Iris pigment epithelial cell (primary cell): ENCODE measurements at regions not wholly inside any gene's neighbourhood (a gene's known extent, or its start where the extent isn't known, plus 50 kb on each side); places are given as distances from the start of the nearest gene placed in this dataset.
A peak's percentile ranks its signal among the peaks of the same experiment; 100 is the strongest.

Experiments used
- DNase-seq: peaks from one replicate; pipeline ENCODE4 v3.0.0-alpha.2; 2011; ENCODE audit warnings: low read depth

- DNase-seq, result no peak
Measured at GRCh38 chr2:83786140-83786539, 672.9 kb downstream of the SUCLG1 start.

GRCh38 chr2:83784947-83785346 is 674.1 kb downstream of the SUCLG1 start:
- no peak for DNase-seq

GRCh38 chr2:83784315-83784714 is 674.8 kb downstream of the SUCLG1 start:
- DNase-seq, result no peak

DNA sequence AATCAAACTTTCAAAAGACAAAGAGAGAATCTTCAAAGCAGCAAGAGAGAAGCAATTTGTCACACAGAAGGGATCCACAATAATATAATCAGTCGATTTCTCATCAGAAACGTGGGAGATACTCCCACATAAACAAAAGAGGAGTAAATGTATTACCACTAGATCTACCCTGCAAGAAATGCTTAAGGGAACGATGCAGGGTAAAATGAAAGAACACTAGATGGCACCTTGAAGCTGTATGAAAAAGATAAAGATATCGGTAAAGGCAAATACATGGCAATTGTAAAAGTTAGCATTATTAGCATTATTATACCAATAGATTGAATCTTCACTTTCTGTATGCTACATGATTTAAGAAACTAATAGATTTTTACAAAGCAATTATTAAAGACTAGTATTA is 677.0 kb downstream of the SUCLG1 start:
- DNase-seq, result no peak

DNA sequence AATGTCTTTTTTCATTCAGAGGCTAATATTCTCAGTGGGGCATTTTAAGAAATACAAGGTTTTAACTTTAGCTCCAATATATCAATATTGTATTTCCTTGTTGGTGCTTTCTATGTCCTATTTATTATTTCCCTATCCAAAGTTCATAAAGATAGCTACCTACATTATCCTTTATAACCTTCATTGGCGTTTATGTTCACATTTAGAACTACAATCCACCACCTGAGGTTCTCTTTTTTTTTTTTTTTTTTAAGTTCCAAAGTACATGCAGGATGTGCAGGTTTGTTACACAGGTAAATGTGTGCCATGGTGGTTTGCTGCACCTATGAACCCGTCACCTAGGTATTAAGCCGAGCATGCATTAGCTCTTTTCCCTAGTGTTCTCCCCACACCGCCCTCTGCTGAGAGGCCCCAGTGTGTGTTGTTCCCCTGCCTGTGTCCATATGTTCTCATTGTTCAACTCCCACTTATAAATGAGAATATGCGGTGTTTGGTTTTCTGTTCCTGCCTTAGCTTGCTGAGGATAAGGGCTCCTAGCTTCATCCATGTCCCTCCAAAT is 694.6 kb downstream of the SUCLG1 start:
- no peak for DNase-seq

DNA sequence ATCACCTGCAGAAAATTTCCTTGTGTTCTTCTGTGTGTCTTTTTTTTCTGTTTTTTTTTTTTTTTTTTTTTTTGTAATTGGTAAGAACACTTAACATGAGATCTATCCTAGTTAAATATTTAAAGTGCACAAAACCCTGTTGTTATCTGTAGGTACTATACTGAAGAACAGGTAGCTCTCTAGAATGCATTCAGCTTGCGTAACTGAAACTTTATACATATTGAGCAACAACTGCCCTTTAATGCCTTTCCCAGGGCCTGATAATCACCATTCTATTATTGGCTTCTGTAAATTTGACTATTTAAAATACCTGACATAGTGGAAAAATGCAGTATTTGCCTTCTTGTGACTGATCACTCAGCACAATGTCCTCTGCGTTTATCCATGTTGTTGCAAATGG is 701.8 kb downstream of the SUCLG1 start:
- DNase-seq, result no peak

GRCh38 chr2:83756219-83756618 is 702.9 kb downstream of the SUCLG1 start:
- no peak for DNase-seq

GRCh38 chr2:83747141-83747540 is 711.9 kb downstream of the SUCLG1 start:
- DNase-seq, result no peak

DNA sequence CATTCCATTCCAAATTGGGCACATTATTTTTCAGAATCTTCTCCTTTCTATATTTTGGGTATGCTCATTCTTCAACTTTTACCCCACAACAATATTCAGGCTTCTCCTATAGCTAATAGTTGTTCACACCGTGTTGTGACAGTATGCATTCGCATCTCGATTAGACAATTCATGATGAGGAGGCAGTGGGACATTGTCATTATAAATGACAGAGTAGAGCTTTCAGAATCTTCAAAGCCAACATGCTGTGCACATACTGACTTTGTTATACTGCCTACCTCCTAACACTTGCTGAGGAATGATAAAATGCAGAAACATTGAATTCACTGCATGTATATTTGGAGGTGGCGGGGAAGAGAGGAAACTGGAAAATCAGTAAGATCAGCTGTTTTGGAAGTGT is 714.2 kb downstream of the SUCLG1 start:
- DNase-seq, result no peak

GRCh38 chr2:83742117-83742782 is 716.8 kb downstream of the SUCLG1 start:
- DNase-seq, result no peak

DNA sequence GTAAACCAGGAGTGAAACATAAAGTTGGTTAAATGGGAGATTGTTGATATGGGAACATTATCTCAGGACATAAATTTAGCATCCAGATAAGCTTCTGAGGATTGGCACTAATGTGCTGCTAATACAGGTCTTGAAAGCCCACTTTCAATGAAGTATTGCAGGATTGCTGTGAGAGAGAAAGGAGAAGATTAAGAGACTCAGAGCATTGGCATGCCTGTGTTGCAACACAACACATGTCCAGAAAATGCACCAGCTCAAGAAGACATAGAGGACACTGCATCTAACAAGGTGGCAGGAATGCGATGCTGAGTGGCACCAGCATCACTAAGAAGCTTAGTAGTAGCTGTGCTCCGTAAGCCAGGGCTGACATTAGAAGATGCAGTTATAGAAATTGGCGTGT is 728.9 kb downstream of the SUCLG1 start:
- DNase-seq, result no peak

- DNase-seq, result no peak
Measured at GRCh38 chr2:83725735-83726134, 733.3 kb downstream of the SUCLG1 start.

- no peak for DNase-seq
Measured at GRCh38 chr2:83705146-83705545, 753.9 kb downstream of the SUCLG1 start.

- DNase-seq, result no peak
Measured at GRCh38 chr2:83703598-83703997, 755.5 kb downstream of the SUCLG1 start.

- no peak for DNase-seq
Measured at GRCh38 chr2:83696838-83697237, 762.2 kb downstream of the SUCLG1 start.

DNA sequence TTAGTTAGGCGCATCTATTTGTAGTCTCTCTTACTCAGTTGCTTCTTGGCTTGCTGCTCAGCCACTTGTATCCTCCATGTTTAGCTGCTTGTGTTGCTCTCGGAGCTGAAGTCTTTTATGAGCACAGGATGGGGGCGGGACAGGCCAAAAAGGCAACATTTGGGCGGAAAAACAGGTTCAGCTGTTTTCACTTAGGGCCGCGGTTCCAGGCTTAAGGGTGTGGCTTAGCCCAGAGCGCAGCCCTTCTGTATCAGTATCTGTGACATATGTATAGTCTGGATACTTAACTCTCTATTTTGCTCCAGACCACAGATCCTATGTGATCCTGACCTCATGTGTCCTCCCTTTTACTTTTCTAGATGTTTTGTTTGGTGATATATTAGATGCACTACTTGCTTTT is 763.5 kb downstream of the SUCLG1 start:
- no peak for DNase-seq

DNA sequence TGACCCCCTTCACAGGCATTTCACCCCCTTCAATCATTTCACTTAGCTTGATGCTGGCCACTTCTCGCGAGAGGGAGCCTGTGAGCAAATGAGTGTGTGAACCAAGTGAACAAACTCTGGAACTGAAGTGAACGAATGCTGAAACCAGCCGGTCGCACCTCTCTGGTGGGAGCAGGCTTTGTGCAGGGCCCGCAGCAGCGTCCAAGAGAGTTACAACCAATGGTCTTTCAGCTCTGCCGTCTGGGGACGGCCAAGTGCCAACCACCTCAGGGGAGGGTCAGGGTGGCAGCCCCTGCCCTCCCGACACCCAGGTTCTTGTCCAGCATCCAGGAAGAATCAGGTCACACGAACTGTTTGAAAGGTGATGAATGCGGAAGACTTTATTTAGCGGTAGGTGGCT is 764.0 kb downstream of the SUCLG1 start:
- DNase-seq, result no peak

- no peak for DNase-seq
Measured at GRCh38 chr2:83689402-83689801, 769.7 kb downstream of the SUCLG1 start.

DNA sequence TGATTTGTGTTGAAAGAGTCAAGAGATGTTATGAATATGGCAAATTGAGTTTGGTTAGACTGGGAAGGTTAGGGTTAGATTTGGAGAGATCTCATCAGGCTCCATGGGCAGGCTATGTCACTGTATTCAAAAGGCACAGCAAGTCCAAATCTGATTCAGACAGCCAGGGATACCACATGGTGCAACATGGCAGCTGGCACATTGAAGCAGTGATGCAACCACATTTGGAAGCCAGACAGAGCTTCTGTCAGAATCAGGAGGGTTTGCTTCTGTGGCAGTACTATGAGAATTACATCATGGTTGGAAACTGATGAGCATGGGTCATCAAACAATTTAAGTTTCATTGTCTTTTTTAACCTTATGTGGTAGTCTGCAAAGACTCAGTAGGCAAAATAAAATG is 772.2 kb downstream of the SUCLG1 start:
- no peak for DNase-seq

DNA sequence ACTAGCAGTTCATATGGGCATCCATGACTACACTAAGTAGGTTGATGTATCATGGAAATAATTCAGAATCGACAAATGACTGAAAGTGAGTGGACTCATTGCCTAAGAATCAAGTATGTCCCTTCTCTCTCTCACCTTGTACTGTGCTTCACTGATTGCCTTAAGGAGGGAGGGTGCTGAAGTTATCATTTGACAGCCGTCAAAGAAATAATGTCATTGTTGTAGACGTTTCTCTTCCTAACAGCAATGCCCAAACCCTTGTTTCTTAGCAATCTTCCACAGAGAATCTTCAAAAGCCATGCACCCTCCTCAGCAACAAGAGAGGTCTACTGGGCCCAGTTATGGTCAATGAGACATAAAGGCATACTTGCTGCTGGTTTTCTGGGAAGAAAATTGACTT is 785.0 kb downstream of the SUCLG1 start:
- DNase-seq, result no peak

DNA sequence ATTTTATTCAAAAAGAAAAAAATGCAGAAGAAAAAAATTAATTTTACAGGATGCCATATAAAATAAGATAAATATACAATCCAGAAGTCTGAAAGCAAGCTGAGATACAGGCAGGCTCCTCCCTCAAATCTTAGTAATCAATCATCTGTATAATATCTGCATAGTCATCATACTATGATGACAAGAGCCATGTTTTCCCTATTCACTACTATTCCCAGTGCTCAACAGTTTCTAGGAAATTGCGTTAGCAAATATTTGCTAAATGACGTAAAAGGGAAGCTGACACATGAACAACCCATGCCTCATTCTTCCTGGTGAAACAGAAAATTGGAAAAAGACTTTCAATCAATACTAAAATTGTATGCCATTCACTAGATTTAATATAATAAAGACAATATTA is 793.2 kb downstream of the SUCLG1 start:
- DNase-seq, result peak; percentile 3

DNA sequence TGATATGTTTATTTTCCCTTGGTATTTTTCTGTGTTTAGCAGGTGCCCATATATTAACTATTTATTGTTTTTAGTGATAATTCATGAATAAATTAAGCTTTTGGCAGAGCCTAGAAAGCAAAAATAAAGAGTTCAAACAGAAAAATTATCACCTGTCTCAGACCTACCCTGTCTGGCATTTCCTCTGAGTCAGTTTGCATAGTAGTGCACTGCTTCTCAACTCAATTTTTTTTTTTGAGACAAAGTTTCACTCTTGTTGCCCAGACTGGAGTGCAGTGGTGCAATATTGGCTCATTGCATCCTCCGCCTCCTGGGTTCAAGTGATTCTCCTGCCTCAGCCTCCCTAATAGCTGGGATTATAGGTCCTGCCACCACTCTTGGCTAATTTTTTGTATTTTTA is 793.9 kb downstream of the SUCLG1 start:
- DNase-seq, result no peak

DNA sequence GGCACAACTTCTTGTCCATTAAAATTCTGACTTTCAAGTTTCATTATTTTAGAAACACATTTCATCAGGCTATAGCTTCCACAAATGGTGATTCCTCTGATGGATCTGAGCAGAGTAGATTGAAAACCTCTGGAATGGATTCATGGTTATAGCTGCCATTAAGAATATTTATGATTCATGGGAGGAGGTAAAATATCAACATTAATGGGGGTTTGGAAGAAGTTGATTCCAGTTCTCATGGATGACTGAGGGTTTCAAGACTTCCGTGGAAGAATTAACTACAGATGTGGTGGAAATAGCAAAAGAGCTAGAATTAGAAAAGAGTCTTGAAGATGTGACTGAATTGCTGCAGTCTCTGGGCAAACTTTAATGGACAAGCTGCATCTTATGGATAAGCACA is 797.4 kb downstream of the SUCLG1 start:
- DNase-seq, result no peak

GRCh38 chr2:83654091-83654611 is 804.9 kb downstream of the SUCLG1 start:
- DNase-seq, result no peak
